PC-9 (cell line): ENCODE measurements at regions not wholly inside any gene's neighbourhood (a gene's known extent, or its start where the extent isn't known, plus 50 kb on each side); places are given as distances from the start of the nearest gene placed in this dataset.

ENCODE experiments used
- EZH2 ChIP-seq: fragments of 200-600 bp; sonication (generic); IDR thresholded peaks from 2 replicates; pipeline ENCODE4 v1.8.0; 2017; ENCODE audit warnings: antibody characterized with exemption, low read depth
- TF ChIP-seq, protein P1 (sequence below): fragments of 200-600 bp; sonication (generic); conservative IDR thresholded peaks from 2 replicates; pipeline ENCODE4 v1.6.1; 2017; ENCODE audit warnings: mixed run types, antibody characterized with exemption, mild to moderate bottlenecking, moderate library complexity

DNA sequence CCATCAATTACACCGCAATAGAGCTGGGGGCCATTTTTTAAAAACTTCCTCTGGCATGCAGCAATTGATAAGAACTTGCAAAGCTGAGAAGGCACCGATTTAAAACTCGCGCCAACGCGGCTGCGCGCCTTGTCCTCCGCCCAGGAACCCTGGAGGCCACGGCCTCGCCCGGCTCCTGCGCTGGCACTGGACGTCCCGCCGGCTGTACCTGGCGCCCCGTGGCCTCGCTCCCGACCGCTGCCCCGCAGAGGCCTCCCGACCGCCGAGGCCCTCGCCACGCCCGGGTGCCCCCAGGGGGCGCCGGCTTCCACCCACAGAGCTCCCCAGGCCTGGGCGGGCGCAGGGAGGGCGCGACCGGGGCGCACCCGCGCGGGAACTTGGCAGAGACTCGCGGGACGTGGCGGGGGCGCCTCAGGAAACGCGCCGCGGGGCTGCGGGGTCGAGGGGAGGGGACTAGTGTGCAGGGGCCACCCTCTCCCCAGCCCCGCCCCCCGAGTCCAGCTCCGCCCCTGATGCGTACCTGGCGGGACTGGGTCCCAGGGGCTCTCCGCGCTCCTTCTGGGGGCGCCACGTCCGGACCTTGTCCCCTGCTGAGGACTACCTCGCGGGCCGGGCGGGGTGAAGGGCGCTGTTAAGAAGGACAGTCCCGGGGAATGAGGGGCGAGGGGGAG lies 65.7 kb downstream of the TNFAIP2 start:
- TF ChIP-seq, protein P1, sequence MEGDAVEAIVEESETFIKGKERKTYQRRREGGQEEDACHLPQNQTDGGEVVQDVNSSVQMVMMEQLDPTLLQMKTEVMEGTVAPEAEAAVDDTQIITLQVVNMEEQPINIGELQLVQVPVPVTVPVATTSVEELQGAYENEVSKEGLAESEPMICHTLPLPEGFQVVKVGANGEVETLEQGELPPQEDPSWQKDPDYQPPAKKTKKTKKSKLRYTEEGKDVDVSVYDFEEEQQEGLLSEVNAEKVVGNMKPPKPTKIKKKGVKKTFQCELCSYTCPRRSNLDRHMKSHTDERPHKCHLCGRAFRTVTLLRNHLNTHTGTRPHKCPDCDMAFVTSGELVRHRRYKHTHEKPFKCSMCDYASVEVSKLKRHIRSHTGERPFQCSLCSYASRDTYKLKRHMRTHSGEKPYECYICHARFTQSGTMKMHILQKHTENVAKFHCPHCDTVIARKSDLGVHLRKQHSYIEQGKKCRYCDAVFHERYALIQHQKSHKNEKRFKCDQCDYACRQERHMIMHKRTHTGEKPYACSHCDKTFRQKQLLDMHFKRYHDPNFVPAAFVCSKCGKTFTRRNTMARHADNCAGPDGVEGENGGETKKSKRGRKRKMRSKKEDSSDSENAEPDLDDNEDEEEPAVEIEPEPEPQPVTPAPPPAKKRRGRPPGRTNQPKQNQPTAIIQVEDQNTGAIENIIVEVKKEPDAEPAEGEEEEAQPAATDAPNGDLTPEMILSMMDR = no peak
- TF ChIP-seq EZH2 = no peak
